Type B pancreatic cell (in vitro differentiated cells): ENCODE measurements at regions not wholly inside any gene's neighbourhood (a gene's known extent, or its start where the extent isn't known, plus 50 kb on each side); places are given as distances from the start of the nearest gene placed in this dataset.

Source experiments
- DNase-seq: peaks from one replicate; pipeline ENCODE4 v3.0.0; 2021; ENCODE audit warnings: mixed read lengths; ENCODE audit not compliant: unreplicated experiment; ENCODE audit errors: extremely low spot score
- H3K27ac Mint-ChIP-seq: 2 replicates; pipeline ENCODE4 v1.8.0; 2021; ENCODE audit warnings: mild to moderate bottlenecking, mixed read lengths
- H3K27me3 Mint-ChIP-seq: 2 replicates; pipeline ENCODE4 v1.8.0; 2021; ENCODE audit warnings: mixed read lengths
- H3K36me3 Mint-ChIP-seq: 2 replicates; pipeline ENCODE4 v1.8.0; 2021; ENCODE audit warnings: mixed read lengths
- H3K4me1 Mint-ChIP-seq: one replicate; pipeline ENCODE4 v1.8.0; 2021; ENCODE audit warnings: mixed read lengths; ENCODE audit not compliant: unreplicated experiment
- H3K4me3 Mint-ChIP-seq: 2 replicates; pipeline ENCODE4 v1.8.0; 2021; ENCODE audit warnings: mild to moderate bottlenecking, mixed read lengths
- H3K9me3 Mint-ChIP-seq: 2 replicates; pipeline ENCODE4 v1.8.0; 2021; ENCODE audit warnings: mixed read lengths
- CTCF ChIP-seq: fragments of 200-600 bp; sonication (generic); conservative IDR thresholded peaks from 2 replicates; pipeline ENCODE4 v1.5.0; 2021; ENCODE audit warnings: antibody characterized with exemption, mild to moderate bottlenecking

- H3K27ac Mint-ChIP-seq = no peak overlapping the region
- DNase-seq = no peak
- peak overlapping the region; percentile 62 for H3K4me3 Mint-ChIP-seq
- no peak for TF ChIP-seq CTCF
- no peaks in the 10 kb centered on the region for H3K36me3 Mint-ChIP-seq
- peaks cover 5% of the 10 kb centered on the region for H3K9me3 Mint-ChIP-seq
- H3K27me3 Mint-ChIP-seq = peaks cover 4% of the 10 kb centered on the region
- H3K4me1 Mint-ChIP-seq = peaks cover 15% of the 10 kb centered on the region
Measured at GRCh38 chr2:235324324-235324723, 169.5 kb upstream of the AGAP1 start.

GRCh38 chr2:235325151-235325550, 168.7 kb upstream of the AGAP1 start:
- Mint-ChIP-seq H3K9me3 (peaks cover 9% of the 10 kb centered on the region), H3K27ac (no peak overlapping the region), H3K4me1 (peaks cover 15% of the 10 kb centered on the region), H3K27me3 (peaks cover 4% of the 10 kb centered on the region), H3K4me3 (peak overlapping the region; percentile 62), H3K36me3 (no peaks in the 10 kb centered on the region)
- TF ChIP-seq CTCF = no peak
- no peak for DNase-seq

- DNase-seq = no peak
- Mint-ChIP-seq H3K4me1 (peaks cover 14% of the 10 kb centered on the region), H3K4me3 (no peak overlapping the region), H3K36me3 (no peaks in the 10 kb centered on the region), H3K27ac (no peak overlapping the region), H3K9me3 (peaks cover 13% of the 10 kb centered on the region), H3K27me3 (peaks cover 4% of the 10 kb centered on the region)
- TF ChIP-seq CTCF = no peak
Measured at GRCh38 chr2:235328991-235329390, 164.9 kb upstream of the AGAP1 start.

- DNase-seq = no peak
- Mint-ChIP-seq H3K4me3 (no peak overlapping the region), H3K9me3 (peaks cover 9% of the 10 kb centered on the region), H3K4me1 (peaks cover 4% of the 10 kb centered on the region), H3K27ac (no peak overlapping the region), H3K27me3 (no peaks in the 10 kb centered on the region), H3K36me3 (no peaks in the 10 kb centered on the region)
- no peak for TF ChIP-seq CTCF
Measured at GRCh38 chr2:235330775-235331451, 162.9 kb upstream of the AGAP1 start.

GRCh38 chr2:235332240-235332890, 161.5 kb upstream of the AGAP1 start:
- DNase-seq = no peak
- Mint-ChIP-seq H3K36me3 (no peaks in the 10 kb centered on the region), H3K9me3 (peaks cover 9% of the 10 kb centered on the region), H3K27ac (no peak overlapping the region), H3K4me3 (no peak overlapping the region), H3K27me3 (no peaks in the 10 kb centered on the region), H3K4me1 (peaks cover 4% of the 10 kb centered on the region)
- no peak for TF ChIP-seq CTCF
